Dendritic cell treated with granulocyte-macrophage colony-stimulating factor and Interleukin-4, amounts not matched to agents 40 ng/mL and 50 ng/mL, for 4 days (primary cell): ENCODE measurements at regions not wholly inside any gene's neighbourhood (a gene's known extent, or its start where the extent isn't known, plus 50 kb on each side); places are given as distances from the start of the nearest gene placed in this dataset.

Experiments
- H3K27ac Mint-ChIP-seq: one replicate; pipeline ENCODE4 v1.8.0; 2022; ENCODE audit warnings: mild to moderate bottlenecking, mixed read lengths
- H3K27me3 Mint-ChIP-seq: one replicate; pipeline ENCODE4 v1.8.0; 2022; ENCODE audit warnings: mild to moderate bottlenecking, mixed read lengths
- H3K36me3 Mint-ChIP-seq: one replicate; pipeline ENCODE4 v1.8.0; 2022; ENCODE audit warnings: low read depth, mixed read lengths
- H3K4me1 Mint-ChIP-seq: one replicate; pipeline ENCODE4 v1.8.0; 2022; ENCODE audit warnings: low read depth, mixed read lengths
- H3K4me3 Mint-ChIP-seq: one replicate; pipeline ENCODE4 v1.8.0; 2022; ENCODE audit warnings: mild to moderate bottlenecking, moderate library complexity, mixed read lengths
- H3K9me3 Mint-ChIP-seq: one replicate; pipeline ENCODE4 v1.8.0; 2022; ENCODE audit warnings: mixed read lengths
- intact Hi-C: fragments of 100-400 bp; cut with micrococcal nuclease; formaldehyde crosslinking; loops from one replicate; pipeline ENCODE4 v1.15.0; 2022

- Mint-ChIP-seq H3K4me1 (peaks cover 4% of the 10 kb centered on the region), H3K36me3 (no peaks in the 10 kb centered on the region), H3K9me3 (no peaks in the 10 kb centered on the region), H3K27ac (no peak overlapping the region), H3K4me3 (no peak overlapping the region), H3K27me3 (peaks cover 26% of the 10 kb centered on the region)
- intact Hi-C loops = no loop called here
Observed at GRCh38 chr7:35549781-35550180, 145.2 kb downstream of the HERPUD2 start.

- Mint-ChIP-seq H3K27me3 (peaks cover 35% of the 10 kb centered on the region), H3K36me3 (no peaks in the 10 kb centered on the region), H3K4me3 (no peak overlapping the region), H3K27ac (no peak overlapping the region), H3K4me1 (peaks cover 2% of the 10 kb centered on the region), H3K9me3 (no peaks in the 10 kb centered on the region)
- intact Hi-C loops = no loop called here
Observed at GRCh38 chr7:35548291-35548690, 146.6 kb downstream of the HERPUD2 start.

GRCh38 chr7:35546691-35547429, 148.1 kb downstream of the HERPUD2 start:
- Mint-ChIP-seq H3K4me1 (no peaks in the 10 kb centered on the region), H3K9me3 (no peaks in the 10 kb centered on the region), H3K27me3 (peaks cover 36% of the 10 kb centered on the region), H3K27ac (no peak overlapping the region), H3K36me3 (no peaks in the 10 kb centered on the region), H3K4me3 (no peak overlapping the region)
- intact Hi-C loops = no loop called here

GRCh38 chr7:35545831-35546230, 149.1 kb downstream of the HERPUD2 start:
- Mint-ChIP-seq H3K9me3 (no peaks in the 10 kb centered on the region), H3K4me1 (no peaks in the 10 kb centered on the region), H3K36me3 (no peaks in the 10 kb centered on the region), H3K27me3 (peaks cover 33% of the 10 kb centered on the region), H3K27ac (no peak overlapping the region), H3K4me3 (no peak overlapping the region)
- intact Hi-C loops = no loop called here

GRCh38 chr7:35544028-35544742, 150.8 kb downstream of the HERPUD2 start:
- intact Hi-C loops = no loop called here
- Mint-ChIP-seq H3K9me3 (no peaks in the 10 kb centered on the region), H3K27me3 (peaks cover 30% of the 10 kb centered on the region), H3K4me3 (no peak overlapping the region), H3K36me3 (no peaks in the 10 kb centered on the region), H3K27ac (no peak overlapping the region), H3K4me1 (no peaks in the 10 kb centered on the region)

GRCh38 chr7:35537067-35538023, 157.6 kb downstream of the HERPUD2 start:
- peaks cover 34% of the 10 kb centered on the region for H3K27me3 Mint-ChIP-seq
- intact Hi-C loops = loop anchor here (1.0 to 5.0 kb wide), 3 partner anchors 87 to 715 kb away; no protein-coding TSS in a partner anchor
- H3K4me3 Mint-ChIP-seq = peak overlapping the region; percentile 4
- H3K4me1 Mint-ChIP-seq = no peaks in the 10 kb centered on the region
- no peak overlapping the region for H3K27ac Mint-ChIP-seq
- peaks cover 12% of the 10 kb centered on the region for H3K9me3 Mint-ChIP-seq
- no peaks in the 10 kb centered on the region for H3K36me3 Mint-ChIP-seq

- H3K27ac Mint-ChIP-seq = no peak overlapping the region
- H3K9me3 Mint-ChIP-seq = peaks cover 12% of the 10 kb centered on the region
- intact Hi-C loops = loop anchor here (5.0 kb wide), 1 partner anchor 714 kb away; no protein-coding TSS in a partner anchor
- no peak overlapping the region for H3K4me3 Mint-ChIP-seq
- H3K4me1 Mint-ChIP-seq = no peaks in the 10 kb centered on the region
- H3K36me3 Mint-ChIP-seq = no peaks in the 10 kb centered on the region
- peaks cover 37% of the 10 kb centered on the region for H3K27me3 Mint-ChIP-seq
Observed at GRCh38 chr7:35536396-35536826, 158.5 kb downstream of the HERPUD2 start.

- H3K36me3 Mint-ChIP-seq = no peaks in the 10 kb centered on the region
- intact Hi-C loops = no loop called here
- no peak overlapping the region for H3K27ac Mint-ChIP-seq
- no peaks in the 10 kb centered on the region for H3K4me1 Mint-ChIP-seq
- peaks cover 12% of the 10 kb centered on the region for H3K9me3 Mint-ChIP-seq
- no peak overlapping the region for H3K4me3 Mint-ChIP-seq
- peaks cover 32% of the 10 kb centered on the region for H3K27me3 Mint-ChIP-seq
Observed at GRCh38 chr7:35533902-35534301, 161.0 kb downstream of the HERPUD2 start.

GRCh38 chr7:35530124-35531109, 164.5 kb downstream of the HERPUD2 start:
- H3K27ac Mint-ChIP-seq = no peak overlapping the region

GRCh38 chr7:35529713-35530112, 165.2 kb downstream of the HERPUD2 start:
- H3K36me3 Mint-ChIP-seq = no peaks in the 10 kb centered on the region
- intact Hi-C loops = no loop called here
- H3K4me1 Mint-ChIP-seq = no peaks in the 10 kb centered on the region

More at GRCh38 chr7:35530124-35531109, 164.5 kb downstream of the HERPUD2 start:
- Mint-ChIP-seq H3K36me3 (no peaks in the 10 kb centered on the region), H3K9me3 (peaks cover 12% of the 10 kb centered on the region), H3K4me1 (no peaks in the 10 kb centered on the region), H3K27me3 (peaks cover 8% of the 10 kb centered on the region), H3K4me3 (no peak overlapping the region)
- intact Hi-C loops = no loop called here

GRCh38 chr7:35528381-35528977, 166.5 kb downstream of the HERPUD2 start:
- no peak overlapping the region for H3K4me3 Mint-ChIP-seq
- H3K27me3 Mint-ChIP-seq = peaks cover 5% of the 10 kb centered on the region
- H3K36me3 Mint-ChIP-seq = no peaks in the 10 kb centered on the region
- peaks cover 5% of the 10 kb centered on the region for H3K9me3 Mint-ChIP-seq
- intact Hi-C loops = no loop called here
- H3K4me1 Mint-ChIP-seq = no peaks in the 10 kb centered on the region
- H3K27ac Mint-ChIP-seq = no peak overlapping the region

More at GRCh38 chr7:35529713-35530112, 165.2 kb downstream of the HERPUD2 start:
- Mint-ChIP-seq H3K27ac (no peak overlapping the region), H3K27me3 (peaks cover 5% of the 10 kb centered on the region), H3K4me3 (no peak overlapping the region), H3K9me3 (peaks cover 12% of the 10 kb centered on the region)

- Mint-ChIP-seq H3K4me1 (no peaks in the 10 kb centered on the region), H3K36me3 (no peaks in the 10 kb centered on the region), H3K27ac (no peak overlapping the region), H3K9me3 (no peaks in the 10 kb centered on the region), H3K27me3 (peaks cover 7% of the 10 kb centered on the region), H3K4me3 (no peak overlapping the region)
- intact Hi-C loops = no loop called here
Observed at GRCh38 chr7:35526645-35527044, 168.3 kb downstream of the HERPUD2 start.
